ENCODE measurements at regions not wholly inside any gene's neighbourhood (a gene's known extent, or its start where the extent isn't known, plus 50 kb on each side); places are given as distances from the start of the nearest gene placed in this dataset.

DNA sequence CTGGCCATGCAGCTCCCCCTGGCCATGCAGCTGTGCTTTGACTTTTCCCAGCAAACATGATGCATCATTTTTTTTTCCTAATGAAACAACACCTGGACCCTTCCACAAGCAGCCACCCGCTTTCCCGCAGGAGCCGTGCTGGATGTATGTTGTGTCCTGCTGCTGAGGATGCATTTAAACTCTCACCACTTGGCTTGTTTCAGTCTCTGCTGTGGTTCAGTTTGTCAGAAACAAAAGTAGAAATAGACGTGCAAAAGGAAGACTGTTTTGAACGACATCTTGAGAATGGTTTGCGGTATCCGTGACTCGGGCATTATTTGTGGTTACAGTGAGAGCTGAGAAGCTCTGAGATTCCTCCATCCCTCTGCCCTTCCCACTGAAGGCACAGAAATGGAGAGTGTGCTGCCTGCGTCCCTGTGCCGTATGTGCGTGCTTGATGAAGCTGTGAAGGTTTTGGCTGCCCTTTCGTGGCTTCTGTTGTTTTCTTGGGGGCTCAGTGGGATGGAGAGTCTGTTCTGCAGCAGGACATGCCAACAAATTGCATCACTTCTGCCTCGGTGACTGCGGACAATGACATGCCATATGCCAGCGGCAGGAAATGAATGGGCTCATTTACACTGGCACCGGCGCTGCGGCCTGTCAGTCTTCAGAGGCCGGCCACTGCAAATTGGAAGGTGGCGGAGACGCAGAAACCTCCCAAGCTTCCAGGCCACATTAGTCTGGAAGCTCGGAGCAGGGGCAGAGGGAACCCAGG is 417.7 kb upstream of the SALL3 start:
- H4K20me1 ChIP-seq (ENCODE audit: insufficient read depth, low read length): no peaks in the 10 kb centered on the region
- no TSS peak for BruUV-seq (replicated peaks)
- no peaks in the 10 kb centered on the region for H3K36me3 ChIP-seq (replicated peaks in 1 of 2; ENCODE audit: control insufficient read depth in 1 of 2, insufficient read depth in 2 of 2, low read length in 2 of 2)
- TF ChIP-seq, protein P1, sequence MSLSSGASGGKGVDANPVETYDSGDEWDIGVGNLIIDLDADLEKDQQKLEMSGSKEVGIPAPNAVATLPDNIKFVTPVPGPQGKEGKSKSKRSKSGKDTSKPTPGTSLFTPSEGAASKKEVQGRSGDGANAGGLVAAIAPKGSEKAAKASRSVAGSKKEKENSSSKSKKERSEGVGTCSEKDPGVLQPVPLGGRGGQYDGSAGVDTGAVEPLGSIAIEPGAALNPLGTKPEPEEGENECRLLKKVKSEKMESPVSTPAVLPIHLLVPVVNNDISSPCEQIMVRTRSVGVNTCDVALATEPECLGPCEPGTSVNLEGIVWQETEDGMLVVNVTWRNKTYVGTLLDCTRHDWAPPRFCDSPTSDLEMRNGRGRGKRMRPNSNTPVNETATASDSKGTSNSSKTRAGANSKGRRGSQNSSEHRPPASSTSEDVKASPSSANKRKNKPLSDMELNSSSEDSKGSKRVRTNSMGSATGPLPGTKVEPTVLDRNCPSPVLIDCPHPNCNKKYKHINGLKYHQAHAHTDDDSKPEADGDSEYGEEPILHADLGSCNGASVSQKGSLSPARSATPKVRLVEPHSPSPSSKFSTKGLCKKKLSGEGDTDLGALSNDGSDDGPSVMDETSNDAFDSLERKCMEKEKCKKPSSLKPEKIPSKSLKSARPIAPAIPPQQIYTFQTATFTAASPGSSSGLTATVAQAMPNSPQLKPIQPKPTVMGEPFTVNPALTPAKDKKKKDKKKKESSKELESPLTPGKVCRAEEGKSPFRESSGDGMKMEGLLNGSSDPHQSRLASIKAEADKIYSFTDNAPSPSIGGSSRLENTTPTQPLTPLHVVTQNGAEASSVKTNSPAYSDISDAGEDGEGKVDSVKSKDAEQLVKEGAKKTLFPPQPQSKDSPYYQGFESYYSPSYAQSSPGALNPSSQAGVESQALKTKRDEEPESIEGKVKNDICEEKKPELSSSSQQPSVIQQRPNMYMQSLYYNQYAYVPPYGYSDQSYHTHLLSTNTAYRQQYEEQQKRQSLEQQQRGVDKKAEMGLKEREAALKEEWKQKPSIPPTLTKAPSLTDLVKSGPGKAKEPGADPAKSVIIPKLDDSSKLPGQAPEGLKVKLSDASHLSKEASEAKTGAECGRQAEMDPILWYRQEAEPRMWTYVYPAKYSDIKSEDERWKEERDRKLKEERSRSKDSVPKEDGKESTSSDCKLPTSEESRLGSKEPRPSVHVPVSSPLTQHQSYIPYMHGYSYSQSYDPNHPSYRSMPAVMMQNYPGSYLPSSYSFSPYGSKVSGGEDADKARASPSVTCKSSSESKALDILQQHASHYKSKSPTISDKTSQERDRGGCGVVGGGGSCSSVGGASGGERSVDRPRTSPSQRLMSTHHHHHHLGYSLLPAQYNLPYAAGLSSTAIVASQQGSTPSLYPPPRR (CRISPR knock-in tag; IDR thresholded peaks at IDR 0.05; ENCODE audit: borderline replicate concordance): no peak
- no peak for TF ChIP-seq ZNF557 (CRISPR knock-in tag; IDR thresholded peaks at IDR 0.05)
- H3K4me1 ChIP-seq (ENCODE audit: insufficient read depth, low read length): no peaks in the 10 kb centered on the region
- H3K27ac ChIP-seq (ENCODE audit: extremely low read length, insufficient read depth, low read length): no peak overlapping the region
- H2AFZ ChIP-seq (ENCODE audit: low read length): no peak overlapping the region
- H3K9me3 ChIP-seq (ENCODE audit: low read length): no peaks in the 10 kb centered on the region
- no peaks in the 10 kb centered on the region for H3K79me2 ChIP-seq (ENCODE audit: insufficient read depth, low read length)
- ATAC-seq: no peak
- no peak for DNase-seq (ENCODE audit: low spot score)
- intact Hi-C loops (cut with micrococcal nuclease; ENCODE audit: unreplicated experiment): no loop called here
- WGBS (ENCODE audit: low lambda C conversion rate): 58% methylated on average over 17 of the region's 22 CpGs
- ChIA-PET CTCF (ENCODE audit: low intra/inter-chr PET ratio, low total read pairs) (no interaction called here), POLR2A (no interaction called here)
- in situ Hi-C loops (cut with HindIII; ENCODE audit: extremely low pct_ligation_motif_present, low pct_unique_long_range_greater_than_20kb): no loop called here
- H3K9ac ChIP-seq (ENCODE audit: insufficient read depth, low read depth, low read length): no peak overlapping the region
- H3K4me2 ChIP-seq (ENCODE audit: low read depth, low read length): no peak overlapping the region
- H3K27me3 ChIP-seq (ENCODE audit: control insufficient read depth in 1 of 2, insufficient read depth in 2 of 2, low read length in 2 of 2): peaks cover 0 to 9% of the 10 kb centered on the region in 2 experiments; a peak in 2 of 5 replicates
- H3K4me3 ChIP-seq (replicated peaks in 1 of 3; ENCODE audit: insufficient read depth in 1 of 3, low read depth in 2 of 3, low read length in 3 of 3): no peak overlapping the region
- FAIRE-seq: no peak

DNA sequence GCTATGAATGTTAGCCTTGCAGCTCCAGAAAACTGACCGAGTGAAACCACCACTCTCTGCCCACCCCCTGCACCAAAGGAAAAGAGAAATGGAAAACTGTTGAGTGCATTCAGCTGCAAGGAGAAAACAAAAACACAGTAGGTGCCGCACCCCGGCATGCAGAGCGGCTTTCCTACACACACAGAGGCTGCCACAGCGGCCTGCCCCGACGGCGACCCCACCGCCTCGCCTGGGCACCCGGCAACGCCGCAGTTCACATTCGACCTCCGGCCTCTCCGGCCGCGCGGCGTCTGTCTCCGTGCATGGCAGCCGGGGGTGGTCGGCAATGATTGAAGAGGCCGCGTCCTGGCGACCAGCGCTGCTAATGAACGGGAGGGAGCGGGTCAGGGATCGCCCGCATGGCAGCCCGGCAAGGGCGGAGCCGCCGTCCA is 417.1 kb upstream of the SALL3 start:
- no peak for ATAC-seq
- no peaks in the 10 kb centered on the region for H3K4me1 ChIP-seq (ENCODE audit: insufficient read depth, low read length)
- intact Hi-C loops (cut with micrococcal nuclease; ENCODE audit: unreplicated experiment): no loop called here
- H2AFZ ChIP-seq (ENCODE audit: low read length): no peak overlapping the region
- ChIA-PET CTCF (ENCODE audit: low intra/inter-chr PET ratio, low total read pairs) (no interaction called here), POLR2A (no interaction called here)
- no peaks in the 10 kb centered on the region for H3K36me3 ChIP-seq (replicated peaks in 1 of 2; ENCODE audit: control insufficient read depth in 1 of 2, insufficient read depth in 2 of 2, low read length in 2 of 2)
- H4K20me1 ChIP-seq (ENCODE audit: insufficient read depth, low read length): no peaks in the 10 kb centered on the region
- H3K9ac ChIP-seq (ENCODE audit: insufficient read depth, low read depth, low read length): no peak overlapping the region
- no peaks in the 10 kb centered on the region for H3K79me2 ChIP-seq (ENCODE audit: insufficient read depth, low read length)
- no peak for DNase-seq (ENCODE audit: low spot score)
- no peak for FAIRE-seq
- WGBS (ENCODE audit: low lambda C conversion rate): 79% methylated on average over 17 of the region's 35 CpGs
- no peak overlapping the region for H3K27ac ChIP-seq (ENCODE audit: extremely low read length, insufficient read depth, low read length)
- H3K27me3 ChIP-seq (ENCODE audit: control insufficient read depth in 1 of 2, insufficient read depth in 2 of 2, low read length in 2 of 2): peaks cover 0 to 3% of the 10 kb centered on the region in 2 experiments; a peak in 1 of 5 replicates
- in situ Hi-C loops (cut with HindIII; ENCODE audit: extremely low pct_ligation_motif_present, low pct_unique_long_range_greater_than_20kb): no loop called here
- H3K4me2 ChIP-seq (ENCODE audit: low read depth, low read length): no peak overlapping the region
- H3K9me3 ChIP-seq (ENCODE audit: low read length): no peaks in the 10 kb centered on the region
- no peak overlapping the region for H3K4me3 ChIP-seq (replicated peaks in 1 of 3; ENCODE audit: insufficient read depth in 1 of 3, low read depth in 2 of 3, low read length in 3 of 3)
- no TSS peak for BruUV-seq (replicated peaks)
- TF ChIP-seq NR2F6 (IDR thresholded peaks at IDR 0.05): no peak
- no peak for TF ChIP-seq NR2F6 (CRISPR knock-in tag; IDR thresholded peaks at IDR 0.05)
- TF ChIP-seq ARHGAP35 (CRISPR knock-in tag; IDR thresholded peaks at IDR 0.05; ENCODE audit: borderline replicate concordance): no peak
- no peak for TF ChIP-seq MYC (CRISPR knock-in tag; IDR thresholded peaks at IDR 0.05; ENCODE audit: borderline replicate concordance)
- no peak for TF ChIP-seq RORA (CRISPR knock-in tag; IDR thresholded peaks at IDR 0.05)
- no peak for TF ChIP-seq POGZ (CRISPR knock-in tag; IDR thresholded peaks at IDR 0.05)
- TF ChIP-seq, protein P2, sequence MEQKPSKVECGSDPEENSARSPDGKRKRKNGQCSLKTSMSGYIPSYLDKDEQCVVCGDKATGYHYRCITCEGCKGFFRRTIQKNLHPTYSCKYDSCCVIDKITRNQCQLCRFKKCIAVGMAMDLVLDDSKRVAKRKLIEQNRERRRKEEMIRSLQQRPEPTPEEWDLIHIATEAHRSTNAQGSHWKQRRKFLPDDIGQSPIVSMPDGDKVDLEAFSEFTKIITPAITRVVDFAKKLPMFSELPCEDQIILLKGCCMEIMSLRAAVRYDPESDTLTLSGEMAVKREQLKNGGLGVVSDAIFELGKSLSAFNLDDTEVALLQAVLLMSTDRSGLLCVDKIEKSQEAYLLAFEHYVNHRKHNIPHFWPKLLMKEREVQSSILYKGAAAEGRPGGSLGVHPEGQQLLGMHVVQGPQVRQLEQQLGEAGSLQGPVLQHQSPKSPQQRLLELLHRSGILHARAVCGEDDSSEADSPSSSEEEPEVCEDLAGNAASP (CRISPR knock-in tag; IDR thresholded peaks at IDR 0.05; ENCODE audit: borderline replicate concordance): no peak
- TF ChIP-seq TCF12 (IDR thresholded peaks at IDR 0.05): no peak
- no peak for TF ChIP-seq TCF12 (CRISPR knock-in tag; IDR thresholded peaks at IDR 0.05)
- no peak for TF ChIP-seq EZH2 (conservative IDR thresholded peaks at IDR 0.05; ENCODE audit: low read depth, low read length)

All from HepG2 (cell line).